ENCODE measurements at regions not wholly inside any gene's neighbourhood (a gene's known extent, or its start where the extent isn't known, plus 50 kb on each side); places are given as distances from the start of the nearest gene placed in this dataset.

GRCh38 chr10:36053775-36054174, 411.7 kb upstream of the FZD8 start:
- H3K4me1 ChIP-seq, result no peaks in the 10 kb centered on the region
- H3K36me3 ChIP-seq, result no peaks in the 10 kb centered on the region
- no peak for TF ChIP-seq POLR2A (IDR thresholded peaks at IDR 0.05)
- no peak for TF ChIP-seq CTCF (IDR thresholded peaks at IDR 0.05)
- H3K9me3 ChIP-seq, result peaks cover 0 to 4% (median 0%) of the 10 kb centered on the region in 4 donors
- H3K27me3 ChIP-seq, result no peaks in the 10 kb centered on the region
- no peak overlapping the region for H3K4me3 ChIP-seq
- no peak overlapping the region for H3K27ac ChIP-seq
- no peak for DNase-seq

- no peak overlapping the region for H3K4me3 ChIP-seq
- H3K4me1 ChIP-seq, result no peaks in the 10 kb centered on the region
- no peak for DNase-seq
- H3K27me3 ChIP-seq, result no peaks in the 10 kb centered on the region
- no peak for TF ChIP-seq CTCF (IDR thresholded peaks at IDR 0.05)
- TF ChIP-seq POLR2A (IDR thresholded peaks at IDR 0.05), result no peak
- H3K36me3 ChIP-seq, result no peaks in the 10 kb centered on the region
- peaks cover 0 to 4% (median 0%) of the 10 kb centered on the region in 4 donors for H3K9me3 ChIP-seq
- H3K27ac ChIP-seq, result no peak overlapping the region
Observed at GRCh38 chr10:36053271-36053670, 411.2 kb upstream of the FZD8 start.

GRCh38 chr10:36051500-36051991, 409.4 kb upstream of the FZD8 start:
- no peaks in the 10 kb centered on the region for H3K36me3 ChIP-seq
- H3K27me3 ChIP-seq, result no peaks in the 10 kb centered on the region
- TF ChIP-seq CTCF (IDR thresholded peaks at IDR 0.05), result no peak
- H3K4me3 ChIP-seq, result no peak overlapping the region
- H3K9me3 ChIP-seq, result peaks cover 0 to 4% (median 0%) of the 10 kb centered on the region in 4 donors
- H3K4me1 ChIP-seq, result no peaks in the 10 kb centered on the region
- no peak for DNase-seq
- no peak overlapping the region for H3K27ac ChIP-seq

GRCh38 chr10:36050763-36051499, 408.8 kb upstream of the FZD8 start:
- H3K27me3 ChIP-seq, result no peaks in the 10 kb centered on the region
- H3K4me1 ChIP-seq, result no peaks in the 10 kb centered on the region
- no peak overlapping the region for H3K27ac ChIP-seq
- H3K9me3 ChIP-seq, result peaks cover 0 to 4% (median 0%) of the 10 kb centered on the region in 4 donors
- no peak for DNase-seq
- no peaks in the 10 kb centered on the region for H3K36me3 ChIP-seq
- H3K4me3 ChIP-seq, result no peak overlapping the region
- no peak for TF ChIP-seq CTCF (IDR thresholded peaks at IDR 0.05)
- no peak for TF ChIP-seq POLR2A (IDR thresholded peaks at IDR 0.05)

- H3K4me1 ChIP-seq, result no peaks in the 10 kb centered on the region
- TF ChIP-seq CTCF (IDR thresholded peaks at IDR 0.05) (no peak), POLR2A (IDR thresholded peaks at IDR 0.05) (no peak)
- H3K27ac ChIP-seq, result no peak overlapping the region
- peaks cover 0 to 4% (median 0%) of the 10 kb centered on the region in 4 donors for H3K9me3 ChIP-seq
- DNase-seq, result no peak
- no peak overlapping the region for H3K4me3 ChIP-seq
- no peaks in the 10 kb centered on the region for H3K36me3 ChIP-seq
- H3K27me3 ChIP-seq, result no peaks in the 10 kb centered on the region
Observed at GRCh38 chr10:36048780-36049179, 406.7 kb upstream of the FZD8 start.

All from Peyer's patch (tissue), 4 donors.